Fibroblast of skin of back (primary cell): ENCODE measurements at regions not wholly inside any gene's neighbourhood (a gene's known extent, or its start where the extent isn't known, plus 50 kb on each side); places are given as distances from the start of the nearest gene placed in this dataset.
A peak's percentile ranks its signal among the peaks of the same experiment; 100 is the strongest.

ENCODE experiments used
- DNase-seq: peaks from one replicate; pipeline ENCODE4 v3.0.0-alpha.2; 2013

DNA sequence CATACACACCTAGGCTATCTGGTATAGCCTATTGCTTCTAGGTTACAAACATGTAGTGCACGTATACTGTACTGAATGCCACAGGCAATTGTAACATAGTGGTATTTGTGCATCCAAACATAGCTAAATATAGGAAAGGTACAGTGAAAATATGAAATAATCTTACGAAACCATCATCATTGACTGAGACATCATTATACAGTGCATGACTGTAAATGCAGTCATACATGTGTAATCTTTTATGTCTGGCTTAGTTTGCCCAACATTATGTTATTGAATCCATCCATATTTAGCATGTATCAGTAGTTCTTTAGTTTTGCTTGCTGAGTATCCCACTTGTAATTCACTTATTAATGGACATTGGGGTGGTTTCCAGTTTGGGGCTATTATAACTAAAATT lies 124.9 kb downstream of the CYLD start:
- DNase-seq: no peak

DNA sequence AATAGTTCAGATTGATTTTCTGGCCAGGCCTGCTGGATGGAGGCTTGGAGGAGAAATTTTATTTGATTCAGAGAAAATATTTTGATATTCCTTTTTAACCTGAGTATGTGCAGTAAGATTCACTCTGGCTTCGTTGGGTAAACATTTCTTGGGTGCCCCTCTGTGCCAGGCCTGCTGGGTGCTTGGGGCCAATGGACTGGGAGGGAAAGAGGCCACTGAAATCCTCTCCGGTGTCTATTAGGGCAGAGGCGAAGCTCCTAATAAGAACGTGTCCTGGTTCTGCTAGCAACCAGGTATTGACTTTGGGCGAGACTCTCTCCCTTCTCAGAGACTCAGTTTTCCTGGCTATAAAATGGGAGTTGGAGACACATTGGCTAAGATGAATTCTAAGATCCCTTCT lies 122.5 kb downstream of the CYLD start:
- no peak for DNase-seq

DNA sequence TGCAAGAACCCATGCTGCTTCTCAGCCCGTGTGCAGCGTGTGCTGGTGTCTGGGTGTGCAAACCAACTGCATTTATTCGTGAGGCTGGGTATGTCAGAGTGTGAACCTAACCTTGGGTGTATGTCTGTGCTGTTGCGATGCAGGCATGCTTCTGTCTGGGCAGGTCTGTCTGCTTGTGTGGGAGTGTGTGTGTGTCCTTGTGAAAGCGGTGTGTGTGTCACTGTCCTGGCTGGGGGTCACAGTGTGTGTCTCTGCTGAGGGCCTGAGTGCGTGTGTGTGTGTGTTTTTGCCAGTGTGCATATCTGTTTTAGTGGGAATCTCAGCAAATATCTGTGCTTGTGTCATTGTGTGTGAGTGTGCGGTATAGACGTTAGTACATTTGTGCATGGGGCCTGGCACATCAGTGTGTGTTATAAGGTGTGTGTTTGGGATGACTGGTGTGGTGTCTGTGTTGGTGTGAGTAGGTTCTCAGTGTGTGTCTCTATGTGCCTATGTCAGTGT lies 121.8 kb downstream of the CYLD start:
- no peak for DNase-seq

DNA sequence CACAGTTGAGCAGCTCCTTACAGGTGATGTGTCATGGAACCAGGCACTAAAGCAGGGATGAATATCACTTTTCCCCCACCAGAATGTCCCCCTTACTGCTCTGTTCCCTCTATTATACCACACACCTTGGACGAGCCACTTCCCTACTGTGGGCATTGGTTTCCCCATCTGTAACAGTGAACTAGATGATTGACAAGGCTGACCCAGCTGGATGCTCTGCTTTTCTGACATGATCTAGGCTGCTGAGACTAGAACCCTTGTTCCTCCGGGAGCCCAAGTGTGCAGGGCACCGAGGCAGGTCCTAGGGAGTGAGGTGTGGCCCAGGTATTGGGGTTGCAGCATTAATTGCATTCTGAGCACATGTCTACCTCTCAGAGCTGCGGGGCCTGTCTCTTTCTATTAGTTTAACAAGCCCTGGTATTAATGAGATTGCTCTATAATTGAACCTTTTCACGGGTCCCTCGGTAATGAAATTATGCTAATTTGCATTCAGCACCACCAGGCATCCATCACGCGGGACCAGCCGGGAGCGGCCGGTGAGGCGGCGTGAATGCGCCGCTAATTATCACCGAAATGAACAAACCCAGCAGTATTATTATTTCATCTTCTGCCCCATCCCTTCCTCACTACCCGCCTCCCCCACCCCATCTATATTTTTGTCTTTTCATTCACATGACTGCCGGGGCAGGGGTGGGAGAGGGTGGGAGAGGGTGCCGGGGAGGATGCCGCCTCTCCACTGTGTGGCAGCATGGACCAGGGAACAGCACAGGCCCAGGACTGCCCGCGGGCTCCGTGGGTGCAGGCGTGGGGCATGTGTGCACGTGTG lies 121.1 kb downstream of the CYLD start:
- DNase-seq: no peak

DNA sequence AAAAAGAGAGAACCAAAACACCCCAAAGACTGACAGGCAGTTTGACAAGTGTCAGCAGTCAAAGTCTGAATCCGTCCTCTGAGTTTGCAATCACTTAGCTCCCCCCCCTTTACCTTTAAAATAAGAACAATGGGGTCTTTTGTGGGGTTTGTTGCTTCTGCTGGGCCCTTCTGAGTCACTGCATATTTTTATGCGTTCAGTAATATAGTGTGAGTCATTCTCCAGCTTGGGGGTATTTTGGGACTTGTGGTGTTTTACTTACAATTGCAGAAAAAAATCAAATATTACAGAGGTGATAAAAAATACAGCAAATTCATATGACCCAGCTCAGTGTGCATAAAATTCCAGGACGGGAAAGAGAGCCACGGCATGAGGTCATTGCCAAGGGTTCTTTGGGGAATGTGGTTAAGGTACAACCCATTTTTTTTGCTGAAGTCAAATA lies 120.1 kb downstream of the CYLD start:
- peak; percentile 81 for DNase-seq

DNA sequence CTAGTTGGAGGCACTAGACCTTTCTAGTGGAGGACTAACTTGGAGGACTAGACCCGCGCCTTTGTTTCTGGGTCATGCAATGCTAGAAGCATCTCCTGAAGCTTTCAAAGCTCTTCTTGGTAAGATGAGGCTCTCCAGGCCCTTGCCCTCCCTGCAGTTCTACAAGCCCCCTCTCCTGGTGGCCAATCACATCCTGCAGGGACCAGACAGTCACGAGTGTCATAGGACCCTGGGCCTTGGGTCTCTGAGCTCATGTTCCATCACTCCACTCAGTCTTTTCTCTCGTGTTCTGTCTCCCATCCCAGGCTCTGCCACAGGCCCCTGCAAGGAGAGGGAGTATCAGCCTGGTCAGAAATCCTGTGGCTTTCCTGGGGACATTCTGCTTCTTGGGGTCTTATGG lies 119.6 kb downstream of the CYLD start:
- no peak for DNase-seq

DNA sequence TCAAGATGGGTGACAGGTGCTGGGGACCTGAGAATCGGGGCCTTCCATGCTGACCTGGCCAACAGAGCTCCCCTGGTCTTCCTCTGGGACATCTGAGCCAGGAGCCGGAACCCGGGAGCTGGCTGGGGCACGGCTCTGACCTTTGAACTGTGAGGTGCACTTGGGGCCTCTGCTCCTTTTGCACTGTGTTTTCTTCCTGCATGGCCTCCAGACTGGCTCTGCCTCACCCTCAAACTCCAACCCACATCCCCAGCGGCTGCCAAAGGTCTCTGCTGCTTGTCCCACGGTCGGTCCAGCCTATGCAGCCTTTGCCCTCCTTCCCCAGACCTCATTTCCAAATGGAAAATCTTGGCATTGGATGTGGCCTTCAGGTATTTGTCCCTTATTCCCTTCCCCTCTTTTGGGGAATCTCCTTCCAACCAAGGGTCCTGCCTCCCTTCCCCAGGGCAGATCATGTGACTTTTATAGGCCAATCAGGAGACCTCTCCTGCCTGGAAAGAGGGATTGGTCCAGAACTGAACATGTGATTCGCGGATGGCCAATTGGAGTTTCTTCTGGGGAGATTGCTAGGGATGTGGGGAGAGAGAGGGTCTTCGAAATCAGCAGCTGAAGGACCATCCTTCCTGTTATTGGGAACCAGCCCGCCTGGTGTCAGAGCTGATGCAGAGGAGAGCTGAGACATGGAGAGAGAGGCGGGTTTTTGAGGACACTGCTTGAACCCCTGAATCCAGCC lies 117.9 kb downstream of the CYLD start:
- DNase-seq: no peak

DNA sequence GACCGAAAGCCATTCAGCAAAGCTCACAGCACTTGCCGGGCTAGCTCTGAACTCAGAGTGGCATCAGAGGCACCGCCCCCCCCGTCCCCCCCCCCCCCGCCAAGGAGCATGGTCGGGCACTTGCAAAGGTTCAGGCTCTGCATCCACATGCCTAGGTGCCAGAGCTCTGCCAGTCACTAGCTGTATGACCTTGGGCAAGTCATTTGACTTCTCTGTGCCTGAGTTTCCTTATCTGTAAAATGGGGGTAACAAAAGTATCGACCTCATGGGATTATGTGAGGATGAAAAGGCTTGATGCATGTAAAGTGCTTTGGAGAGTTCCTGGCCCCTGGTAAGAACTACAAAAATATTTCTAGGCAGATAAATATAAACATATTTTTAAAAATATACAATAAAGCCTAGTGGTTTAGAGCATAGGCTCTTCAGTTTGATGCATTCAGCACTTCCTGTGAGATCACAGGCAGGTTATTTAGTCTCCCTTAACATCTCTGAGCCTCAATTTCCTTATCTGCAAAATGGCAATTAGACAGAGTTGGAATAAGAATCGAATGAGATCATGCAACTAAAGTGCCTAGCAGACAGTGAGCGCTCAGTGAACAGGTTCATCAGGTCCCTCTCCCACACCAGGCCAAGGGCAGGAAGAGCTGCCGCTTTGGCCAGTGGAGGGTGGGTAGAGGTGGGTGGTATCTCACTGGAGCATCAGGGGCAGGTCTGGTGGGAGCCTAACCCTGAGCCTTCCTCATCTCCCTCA lies 117.2 kb downstream of the CYLD start:
- no peak for DNase-seq

DNA sequence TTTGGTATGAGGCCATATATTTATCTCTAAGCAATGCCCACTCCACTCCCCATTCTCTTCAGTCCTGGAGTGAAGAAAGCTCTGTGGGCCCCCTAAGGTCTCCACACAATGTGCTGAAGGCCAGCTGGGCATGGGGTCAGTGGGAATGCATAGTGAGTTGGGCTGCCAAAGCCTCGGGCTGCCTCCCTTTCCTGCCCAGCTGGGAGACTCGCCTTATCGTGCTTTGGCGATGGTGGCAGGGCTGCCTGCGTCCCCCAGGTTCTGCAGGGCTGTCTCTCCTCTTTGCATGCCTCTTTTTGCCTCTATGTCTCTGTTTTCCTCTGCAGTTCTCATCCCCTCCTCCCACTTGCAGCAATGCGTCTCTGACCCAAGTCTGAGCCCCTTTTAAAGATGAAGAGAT lies 116.5 kb downstream of the CYLD start:
- DNase-seq: no peak

DNA sequence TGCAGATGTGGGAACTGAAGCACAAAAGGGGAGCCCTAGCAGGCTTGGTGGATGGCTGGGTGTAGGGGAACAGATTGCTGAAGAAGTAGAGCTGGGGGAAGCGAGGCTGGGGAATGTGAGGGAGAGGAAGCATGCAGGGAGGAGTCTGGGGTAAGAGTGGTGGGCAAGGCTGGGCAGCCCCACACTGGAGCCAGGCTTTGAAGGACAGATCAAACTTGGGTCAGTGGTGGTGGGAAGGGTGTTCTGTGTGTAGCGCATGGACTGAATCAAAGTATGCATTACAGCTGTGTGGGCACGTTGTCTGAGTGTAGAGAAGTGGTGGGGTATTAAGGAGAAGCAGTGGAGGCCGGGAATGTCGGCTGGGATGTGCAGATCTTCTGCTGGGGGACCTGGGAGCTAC lies 116.0 kb downstream of the CYLD start:
- no peak for DNase-seq

DNA sequence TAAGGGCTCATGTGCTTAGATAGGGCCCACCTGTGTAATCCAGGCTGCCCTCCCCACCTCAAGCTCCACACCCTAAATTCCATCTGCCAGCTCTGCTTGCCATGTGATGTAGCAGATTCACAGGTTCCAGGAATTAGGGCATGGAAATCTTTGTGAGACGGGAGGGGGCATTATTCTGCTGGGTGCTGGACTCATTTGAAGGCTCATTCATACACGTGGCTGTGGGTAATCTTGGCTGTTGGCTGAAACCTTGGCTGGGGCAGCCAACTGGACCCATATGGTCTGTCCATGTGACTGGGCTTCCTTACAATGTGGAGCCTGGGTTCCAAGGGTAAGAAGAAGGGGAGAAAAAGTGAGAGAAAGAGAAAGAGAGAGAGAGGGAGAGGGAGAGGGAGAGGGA lies 115.1 kb downstream of the CYLD start:
- no peak for DNase-seq

DNA sequence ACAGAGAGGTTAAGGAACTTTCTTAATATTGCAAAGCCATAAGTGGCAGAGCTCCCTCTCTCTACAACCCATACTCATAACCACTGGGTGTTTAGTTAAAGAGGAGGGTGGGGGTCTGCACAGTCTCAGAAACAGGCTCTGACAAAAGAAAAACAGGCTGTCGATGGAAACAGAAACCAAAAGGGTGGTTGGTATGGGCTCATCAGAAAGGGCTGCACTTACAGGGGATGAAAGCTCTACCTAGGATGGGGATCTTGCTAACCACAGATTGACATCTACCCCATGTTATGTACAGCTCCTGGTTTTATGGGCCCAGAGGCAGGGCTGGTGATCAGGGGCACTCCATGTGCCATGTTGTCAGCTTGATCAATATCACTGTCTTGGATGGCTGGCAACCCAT lies 111.4 kb downstream of the CYLD start:
- no peak for DNase-seq
